ENCODE measurements at regions not wholly inside any gene's neighbourhood (a gene's known extent, or its start where the extent isn't known, plus 50 kb on each side); places are given as distances from the start of the nearest gene placed in this dataset.

- no peak for DNase-seq
These were observed 266.7 kb upstream of the B3GAT1 start for GRCh38 chr11:134678744-134679143.

- no peak for DNase-seq
These were observed 266.0 kb upstream of the B3GAT1 start for GRCh38 chr11:134677891-134678551.

- DNase-seq = no peak
These were observed 265.4 kb upstream of the B3GAT1 start for GRCh38 chr11:134677397-134677822.

DNA sequence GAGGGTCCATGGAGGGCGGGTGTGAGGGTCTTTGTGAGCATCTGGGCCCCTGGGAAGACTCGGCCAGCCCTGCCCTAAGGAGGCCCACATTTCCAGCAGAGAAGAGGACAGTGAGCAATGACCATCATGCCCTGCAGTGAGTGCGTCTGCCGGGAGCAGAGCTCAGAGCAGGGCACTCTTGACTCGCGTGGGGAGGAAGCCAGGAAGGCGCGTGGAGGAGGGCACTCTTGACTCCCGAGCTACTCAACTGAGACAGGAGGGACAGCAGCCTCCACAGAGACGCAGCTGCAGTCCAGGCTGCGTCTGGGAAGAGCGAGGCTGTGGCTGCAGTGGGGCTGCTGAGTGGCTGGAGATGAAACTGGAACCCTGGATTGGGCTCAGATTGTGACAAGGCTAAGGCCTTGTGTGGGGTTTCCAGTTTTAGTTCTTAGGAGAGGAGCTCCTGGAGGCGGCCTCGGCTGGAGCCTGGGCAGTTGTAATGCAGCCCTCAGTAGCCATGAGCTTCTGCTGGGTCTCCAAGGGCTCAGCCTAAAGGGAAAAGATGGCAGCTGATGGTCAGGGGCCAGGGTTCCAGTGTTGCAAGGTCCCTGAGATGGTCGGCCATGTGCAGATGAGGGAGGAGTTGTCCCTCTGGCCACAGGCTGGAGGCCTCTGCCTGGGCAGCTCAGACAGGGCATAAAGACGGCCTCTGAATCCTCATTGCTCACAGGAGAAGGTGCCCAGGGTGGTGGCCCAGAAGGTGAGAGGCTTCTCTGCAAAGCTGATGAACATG is 264.7 kb upstream of the B3GAT1 start:
- DNase-seq = no peak

- DNase-seq = no peak
These were observed 263.9 kb upstream of the B3GAT1 start for GRCh38 chr11:134675983-134676382.

DNA sequence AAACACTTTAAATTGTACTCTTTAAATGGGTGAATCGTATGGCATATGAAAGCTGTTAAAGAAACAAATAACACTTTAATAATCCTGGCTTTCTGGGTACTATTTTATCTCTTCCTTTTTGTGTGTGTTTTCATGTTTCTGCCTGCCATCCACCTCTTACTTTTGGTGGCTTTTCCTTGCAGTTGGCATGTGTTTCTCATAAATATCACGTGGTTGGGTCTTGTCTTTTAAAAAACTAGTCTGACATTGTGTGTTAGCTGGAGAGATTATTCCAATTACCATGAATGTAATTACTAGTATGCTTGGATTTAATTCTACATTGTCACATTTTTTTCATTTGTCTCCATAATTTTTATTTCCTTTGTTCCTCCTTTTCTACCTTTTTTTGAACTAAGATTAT is 262.9 kb upstream of the B3GAT1 start:
- DNase-seq = no peak

- DNase-seq = no peak
These were observed 258.9 kb upstream of the B3GAT1 start for GRCh38 chr11:134670961-134671370.

GRCh38 chr11:134670247-134670782 is 258.3 kb upstream of the B3GAT1 start:
- no peak for DNase-seq

GRCh38 chr11:134669796-134670195 is 257.8 kb upstream of the B3GAT1 start:
- no peak for DNase-seq

- no peak for DNase-seq
These were observed 256.8 kb upstream of the B3GAT1 start for GRCh38 chr11:134668796-134669195.

GRCh38 chr11:134668076-134668475 is 256.0 kb upstream of the B3GAT1 start:
- DNase-seq = no peak

GRCh38 chr11:134667505-134667904 is 255.5 kb upstream of the B3GAT1 start:
- no peak for DNase-seq

DNA sequence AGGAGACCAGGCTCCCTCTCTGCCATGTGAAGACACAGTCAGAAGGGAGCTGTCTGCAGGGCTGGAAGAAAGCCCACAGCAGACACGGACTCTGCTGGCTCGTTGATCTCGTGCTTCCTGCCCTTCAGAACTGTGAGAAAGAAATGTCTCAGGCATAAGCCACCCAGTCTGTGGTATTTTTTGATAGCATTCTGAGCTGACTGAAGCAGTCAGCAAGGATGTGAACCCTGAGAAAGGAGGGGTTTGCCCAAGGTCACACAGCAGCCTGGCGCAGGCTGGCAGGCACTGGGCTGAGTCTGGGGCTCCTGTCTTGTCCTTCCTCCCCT is 255.1 kb upstream of the B3GAT1 start:
- no peak for DNase-seq

DNA sequence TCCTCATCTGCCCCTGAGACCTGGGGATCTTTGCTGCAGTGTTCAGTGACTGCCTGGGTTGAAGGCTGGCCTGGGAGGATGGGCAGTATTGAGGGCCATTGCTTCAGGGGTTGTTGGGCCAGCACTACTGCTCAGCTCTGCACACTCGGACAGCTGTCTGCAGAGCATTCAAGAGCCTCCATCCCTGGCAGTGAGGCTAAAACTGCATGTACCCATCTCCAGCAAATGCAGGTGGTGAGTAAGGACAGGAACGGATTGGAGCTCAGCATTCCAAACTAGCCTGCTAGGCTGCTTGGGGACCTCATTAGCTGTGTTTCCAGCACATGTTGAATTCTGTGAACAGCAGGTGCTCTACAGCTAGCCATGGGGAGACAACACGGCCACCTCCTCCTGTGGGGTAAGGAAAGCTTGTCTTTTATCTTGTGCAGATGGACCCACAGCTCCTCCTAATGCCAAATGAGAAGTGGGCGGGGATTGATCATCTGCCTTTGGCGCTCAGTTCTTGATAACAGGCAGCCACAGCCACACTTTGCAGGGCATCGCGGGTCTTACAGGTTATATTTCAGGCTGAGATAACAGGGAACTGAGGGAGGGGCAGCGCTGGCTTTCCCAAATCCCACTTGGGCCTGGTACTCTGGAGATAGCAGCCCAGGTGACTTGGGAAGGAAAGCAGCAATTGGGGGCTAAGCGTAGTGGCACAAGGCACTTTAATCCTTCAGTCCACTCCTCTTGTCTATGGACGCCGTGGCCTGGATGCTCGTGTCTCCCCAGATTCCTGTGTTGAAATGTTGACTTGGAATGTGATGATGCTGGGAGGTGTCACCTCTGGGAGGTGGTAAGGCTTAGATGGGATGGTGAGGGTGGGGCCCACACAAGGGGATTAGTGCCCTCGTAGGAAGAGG is 254.5 kb upstream of the B3GAT1 start:
- no peak for DNase-seq

DNA sequence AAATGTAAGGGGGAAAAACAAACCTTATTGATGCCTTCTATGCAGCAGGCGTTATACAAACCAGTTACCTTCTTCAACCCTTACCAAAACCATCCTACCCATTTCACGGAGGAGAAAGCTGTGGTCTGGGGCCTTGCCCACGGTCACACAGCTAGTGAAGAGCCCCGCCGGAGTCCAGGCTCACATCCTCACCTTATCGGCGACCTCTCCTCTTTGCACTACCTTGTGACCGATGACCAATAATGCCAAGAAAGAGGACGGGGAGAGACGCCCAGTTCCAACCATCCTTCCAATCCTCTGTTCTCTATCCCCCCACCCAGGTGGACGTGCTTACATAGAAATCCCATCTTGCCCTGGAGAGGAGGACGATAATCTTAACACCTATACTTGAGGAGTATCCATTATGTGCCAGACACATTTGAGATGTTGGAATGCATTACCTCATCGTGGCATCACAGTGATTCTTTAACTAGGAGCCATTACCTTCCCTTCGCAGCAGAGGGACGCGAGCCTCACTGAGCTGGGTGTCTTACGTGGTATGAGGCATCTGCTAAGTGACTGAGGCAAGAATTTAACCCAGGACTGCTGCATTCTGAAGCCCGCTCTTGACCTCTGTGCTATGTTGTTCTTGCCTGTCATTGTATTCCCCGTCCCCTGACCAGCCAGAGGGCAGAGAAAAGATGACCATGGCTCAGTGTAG is 253.7 kb upstream of the B3GAT1 start:
- DNase-seq = no peak

- no peak for DNase-seq
These were observed 253.1 kb upstream of the B3GAT1 start for GRCh38 chr11:134665188-134665535.

- no peak for DNase-seq
These were observed 252.6 kb upstream of the B3GAT1 start for GRCh38 chr11:134664447-134665187.

DNA sequence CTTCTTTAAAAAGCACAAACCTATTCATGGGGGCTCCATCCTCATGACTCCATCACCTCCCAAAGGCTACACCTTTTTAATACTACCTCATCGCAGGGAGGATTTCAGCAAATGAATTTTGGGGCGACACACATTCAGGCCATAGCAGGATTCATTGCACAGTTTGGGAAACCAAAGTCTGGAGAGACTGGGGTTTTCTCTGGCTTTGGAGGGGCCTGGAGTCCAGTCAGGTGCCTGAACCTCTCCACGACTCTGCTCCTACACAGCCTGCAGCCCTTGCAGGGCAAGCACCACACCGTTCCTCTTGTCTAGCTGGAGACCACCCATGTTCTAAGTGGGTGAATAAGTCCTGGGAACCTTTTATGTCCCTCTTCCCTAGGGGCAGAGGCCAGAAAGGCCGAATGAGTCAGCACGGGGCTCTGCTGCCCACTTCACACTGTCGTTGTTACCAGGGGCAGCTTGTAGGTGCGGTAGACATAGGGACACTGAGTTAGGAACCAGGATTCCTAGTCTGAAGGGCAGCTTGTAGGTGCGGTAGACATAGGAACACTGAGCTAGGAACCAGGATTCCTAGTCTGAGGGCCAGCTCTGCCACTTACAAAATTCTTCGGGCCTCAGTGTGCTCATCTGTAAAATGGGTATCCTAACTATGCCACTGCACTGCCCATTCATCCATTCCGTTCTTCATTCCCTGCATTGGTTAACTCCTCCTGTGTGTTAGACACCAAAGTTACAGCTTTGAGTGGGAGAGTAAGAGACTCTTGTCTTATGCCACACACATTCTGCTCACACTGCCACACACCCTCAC is 251.7 kb upstream of the B3GAT1 start:
- DNase-seq = no peak

GRCh38 chr11:134662629-134663360 is 250.8 kb upstream of the B3GAT1 start:
- DNase-seq = no peak

GRCh38 chr11:134661660-134662059 is 249.6 kb upstream of the B3GAT1 start:
- no peak for DNase-seq

- no peak for DNase-seq
These were observed 248.4 kb upstream of the B3GAT1 start for GRCh38 chr11:134660416-134660815.
